ENCODE measurements at regions not wholly inside any gene's neighbourhood (a gene's known extent, or its start where the extent isn't known, plus 50 kb on each side); places are given as distances from the start of the nearest gene placed in this dataset.
"Not testable (repeated sequence)": the region's sequence is repeated elsewhere in the genome, so short reads cannot be mapped to it uniquely, and the experiment has no call there.

- no peak for DNase-seq
Observed at GRCh38 chr11:29153078-29153477, 863.8 kb downstream of the KCNA4 start.

- DNase-seq = not testable (repeated sequence)
Observed at GRCh38 chr11:29142573-29142972, 874.3 kb downstream of the KCNA4 start.

- DNase-seq = no peak
Observed at GRCh38 chr11:29135504-29135903, 881.3 kb downstream of the KCNA4 start.

GRCh38 chr11:29131055-29131454, 885.8 kb downstream of the KCNA4 start:
- no peak for DNase-seq

GRCh38 chr11:29129844-29130243, 887.0 kb downstream of the KCNA4 start:
- no peak for DNase-seq

- no peak for DNase-seq
Observed at GRCh38 chr11:29127461-29127860, 889.4 kb downstream of the KCNA4 start.

- DNase-seq = no peak
Observed at GRCh38 chr11:29125606-29126005, 891.2 kb downstream of the KCNA4 start.

GRCh38 chr11:29124470-29124869, 892.4 kb downstream of the KCNA4 start:
- DNase-seq = no peak

GRCh38 chr11:29119707-29120618, 896.9 kb downstream of the KCNA4 start:
- no peak for DNase-seq

GRCh38 chr11:29119116-29119515, 897.7 kb downstream of the KCNA4 start:
- DNase-seq = no peak

- no peak for DNase-seq
Observed at GRCh38 chr11:29100967-29101366, 915.9 kb downstream of the KCNA4 start.

- DNase-seq = no peak
Observed at GRCh38 chr11:29095821-29096220, 921.0 kb downstream of the KCNA4 start.

GRCh38 chr11:29093416-29094120, 923.3 kb downstream of the KCNA4 start:
- no peak for DNase-seq

GRCh38 chr11:29087200-29087812, 929.5 kb downstream of the KCNA4 start:
- DNase-seq = no peak

GRCh38 chr11:29075726-29076125, 941.1 kb downstream of the KCNA4 start:
- no peak for DNase-seq

- no peak for DNase-seq
Observed at GRCh38 chr11:29063630-29064361, 953.0 kb downstream of the KCNA4 start.

- no peak for DNase-seq
Observed at GRCh38 chr11:29061452-29061851, 953.3 kb downstream of the METTL15 start.

- DNase-seq = not testable (repeated sequence)
Observed at GRCh38 chr11:29056487-29056886, 948.3 kb downstream of the METTL15 start.

- DNase-seq = no peak
Observed at GRCh38 chr11:29051935-29052334, 943.7 kb downstream of the METTL15 start.

GRCh38 chr11:29050962-29051361, 942.8 kb downstream of the METTL15 start:
- not testable (repeated sequence) for DNase-seq

GRCh38 chr11:29040489-29040888, 932.3 kb downstream of the METTL15 start:
- no peak for DNase-seq

GRCh38 chr11:29032384-29033149, 924.4 kb downstream of the METTL15 start:
- DNase-seq = no peak
